ENCODE measurements at regions not wholly inside any gene's neighbourhood (a gene's known extent, or its start where the extent isn't known, plus 50 kb on each side); places are given as distances from the start of the nearest gene placed in this dataset.

- DNase-seq (ENCODE audit: low spot score), result no peak
Observed at GRCh38 chr2:137729305-137729704, 235.0 kb upstream of the HNMT start.

- no peak for DNase-seq (ENCODE audit: low spot score)
Observed at GRCh38 chr2:137737559-137737958, 226.7 kb upstream of the HNMT start.

DNA sequence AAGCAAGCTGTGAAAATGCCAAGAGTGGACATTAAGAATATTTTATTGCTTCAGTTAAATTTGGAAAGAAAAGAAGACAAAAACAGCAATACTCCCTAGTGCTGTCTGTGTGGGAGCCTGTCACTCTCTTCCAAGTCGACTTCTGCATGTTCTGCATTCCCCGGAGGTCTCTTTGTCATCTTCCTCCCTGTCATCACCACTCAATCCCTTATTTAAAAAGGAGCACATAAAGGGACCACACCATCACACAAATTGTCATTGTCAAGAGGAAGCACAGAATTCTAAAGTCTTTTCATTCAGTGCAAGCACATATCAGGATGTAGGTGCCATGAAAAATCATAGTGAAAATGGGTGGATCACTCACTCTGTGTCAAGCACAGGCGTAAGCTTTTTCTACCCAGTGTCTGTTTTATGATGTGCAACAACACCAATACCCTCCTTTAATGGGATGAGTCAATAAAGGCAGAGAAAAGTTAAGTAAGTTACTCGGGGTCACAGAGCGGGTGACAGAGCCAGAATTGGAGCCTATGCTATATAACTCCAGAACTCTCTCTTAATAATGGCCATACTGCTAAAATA is 222.4 kb upstream of the HNMT start:
- no peak for DNase-seq (ENCODE audit: low spot score)

DNA sequence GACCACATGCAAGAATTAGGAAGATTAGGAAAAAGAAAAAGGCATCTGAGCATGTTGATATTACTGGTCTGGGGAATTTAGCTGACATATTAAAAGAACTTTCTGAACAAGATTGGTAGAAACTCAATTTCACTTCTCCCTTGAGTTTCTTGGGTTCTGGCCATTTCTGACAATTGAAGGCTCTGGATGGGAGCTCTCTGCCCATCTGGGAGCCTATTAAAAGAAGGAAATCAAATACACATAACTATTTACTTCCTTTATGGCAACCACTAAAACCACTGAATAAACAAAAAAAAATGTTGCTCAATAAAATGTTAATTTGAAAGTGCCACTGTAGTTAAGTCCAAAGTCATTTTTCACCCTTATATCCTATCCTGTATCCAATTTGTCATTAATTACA is 216.8 kb upstream of the HNMT start:
- DNase-seq (ENCODE audit: low spot score), result no peak

DNA sequence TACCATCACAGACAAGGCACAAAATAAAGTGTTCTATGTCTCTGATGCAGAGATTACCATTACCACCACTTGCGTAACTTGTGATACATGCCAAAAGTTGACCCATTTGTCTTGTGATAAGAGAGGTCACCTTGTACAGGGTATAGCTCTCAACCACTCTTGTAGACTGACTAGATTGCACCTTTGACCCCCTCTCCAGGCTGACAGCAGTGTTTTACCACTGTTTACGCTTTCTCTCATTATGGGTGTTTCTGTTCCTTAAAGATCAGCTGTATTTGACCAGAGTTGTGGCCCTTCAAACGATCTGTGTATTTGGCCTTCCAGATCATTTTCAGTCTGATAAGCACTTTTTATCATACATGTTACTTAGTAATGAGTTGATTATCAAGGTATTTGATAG is 215.7 kb upstream of the HNMT start:
- no peak for DNase-seq (ENCODE audit: low spot score)

GRCh38 chr2:137764646-137765045 is 199.6 kb upstream of the HNMT start:
- no peak for DNase-seq (ENCODE audit: low spot score)

DNA sequence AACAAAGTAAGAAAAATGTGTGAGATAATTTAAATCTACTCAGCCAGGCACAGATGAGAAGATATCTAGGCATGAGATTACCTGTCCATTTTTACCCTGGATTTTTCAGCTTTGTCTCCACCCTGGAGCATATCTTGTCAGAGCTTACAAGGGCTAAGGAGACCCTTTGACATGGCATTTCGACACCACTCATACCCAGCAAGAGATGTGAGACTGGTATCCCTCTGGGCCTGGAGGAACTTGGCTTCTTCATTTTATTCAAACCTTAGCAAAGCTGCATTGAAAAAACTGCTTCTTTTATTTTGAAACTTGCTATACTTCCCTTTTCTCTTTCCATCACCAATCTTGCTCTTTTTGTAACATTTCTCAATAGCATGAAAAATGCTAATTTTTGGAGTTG is 194.9 kb upstream of the HNMT start:
- DNase-seq (ENCODE audit: low spot score), result no peak

- DNase-seq (ENCODE audit: low spot score), result no peak
Observed at GRCh38 chr2:137770166-137770565, 194.1 kb upstream of the HNMT start.

DNA sequence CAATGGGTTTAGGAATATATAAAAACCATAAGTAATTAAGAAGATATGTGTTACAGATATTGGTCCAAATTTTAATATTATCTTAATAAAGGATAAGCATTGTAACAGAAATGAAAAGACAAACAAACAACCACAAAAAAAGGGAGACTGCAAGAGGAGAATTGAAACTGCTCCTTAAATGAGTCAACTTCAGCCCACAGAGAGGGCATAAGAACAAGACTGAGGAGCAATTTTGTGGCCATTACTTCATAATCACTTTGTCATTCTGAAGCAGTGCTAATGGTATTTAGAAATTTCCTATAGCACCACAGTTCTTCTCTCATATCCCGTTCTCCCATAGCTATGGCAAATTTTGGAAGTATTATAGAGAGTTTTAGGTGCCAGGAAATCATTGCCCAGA is 193.2 kb upstream of the HNMT start:
- DNase-seq (ENCODE audit: low spot score), result no peak

GRCh38 chr2:137772451-137772850 is 191.8 kb upstream of the HNMT start:
- no peak for DNase-seq (ENCODE audit: low spot score)

GRCh38 chr2:137775529-137775928 is 188.7 kb upstream of the HNMT start:
- no peak for DNase-seq (ENCODE audit: low spot score)

DNA sequence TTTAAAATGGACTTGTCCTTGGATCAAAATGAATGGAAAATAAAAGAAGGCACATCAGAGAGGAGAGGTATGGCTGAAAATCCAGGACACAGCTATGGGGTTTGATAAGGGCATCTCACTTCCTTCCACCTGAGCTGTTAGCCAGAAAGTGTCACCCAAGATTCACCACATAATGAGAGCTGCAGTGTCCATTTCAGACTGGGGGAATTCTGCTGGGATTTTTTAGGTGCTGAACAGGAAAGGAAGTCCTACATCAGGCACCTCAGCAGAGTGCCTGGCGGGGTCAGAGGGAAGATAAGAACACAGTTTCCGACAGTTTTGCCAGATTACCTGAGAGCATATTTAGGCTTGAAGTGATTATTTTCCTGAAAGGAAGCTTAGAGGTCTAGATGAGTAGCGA is 187.6 kb upstream of the HNMT start:
- no peak for DNase-seq (ENCODE audit: low spot score)

GRCh38 chr2:137797641-137798040 is 166.6 kb upstream of the HNMT start:
- DNase-seq (ENCODE audit: low spot score), result no peak

DNA sequence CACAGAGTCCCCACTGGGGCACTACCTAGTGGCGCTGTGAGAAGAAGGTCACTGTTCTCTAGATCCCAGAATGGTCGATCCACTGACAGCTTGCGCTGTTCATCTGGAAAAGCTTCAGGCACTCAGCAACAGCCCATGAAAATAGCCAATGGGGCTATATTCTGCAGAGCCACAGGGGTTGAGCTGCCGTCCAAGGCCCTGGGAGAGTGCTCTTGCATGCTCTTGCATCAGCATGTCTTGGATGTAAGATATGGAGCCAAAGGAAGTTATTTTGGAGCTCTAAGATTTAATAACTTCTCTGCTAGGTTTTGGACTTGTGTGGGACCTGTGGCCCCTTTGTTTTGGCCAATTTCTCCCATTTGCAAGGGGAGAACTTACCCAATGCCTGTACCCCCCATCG is 164.7 kb upstream of the HNMT start:
- DNase-seq (ENCODE audit: low spot score), result no peak

DNA sequence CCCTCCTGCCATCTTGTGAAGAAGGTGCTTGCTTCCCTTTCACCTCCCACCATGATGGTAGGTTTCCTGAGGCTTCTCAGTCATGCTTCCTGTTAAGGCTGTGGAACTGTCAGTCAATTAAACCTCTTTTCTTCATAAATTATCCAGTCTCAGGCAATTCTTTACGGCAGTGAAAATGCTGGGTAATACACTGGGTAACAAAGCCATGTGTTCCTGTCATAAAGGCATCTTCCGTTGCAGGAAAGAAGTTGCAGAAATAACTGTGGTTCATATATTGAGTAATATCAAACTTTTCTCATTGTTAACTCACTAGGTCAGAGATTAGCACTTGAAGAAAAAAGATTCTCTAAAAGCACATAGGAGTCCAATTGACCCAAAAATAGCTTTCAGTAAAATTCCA is 163.9 kb upstream of the HNMT start:
- DNase-seq (ENCODE audit: low spot score), result no peak

DNA sequence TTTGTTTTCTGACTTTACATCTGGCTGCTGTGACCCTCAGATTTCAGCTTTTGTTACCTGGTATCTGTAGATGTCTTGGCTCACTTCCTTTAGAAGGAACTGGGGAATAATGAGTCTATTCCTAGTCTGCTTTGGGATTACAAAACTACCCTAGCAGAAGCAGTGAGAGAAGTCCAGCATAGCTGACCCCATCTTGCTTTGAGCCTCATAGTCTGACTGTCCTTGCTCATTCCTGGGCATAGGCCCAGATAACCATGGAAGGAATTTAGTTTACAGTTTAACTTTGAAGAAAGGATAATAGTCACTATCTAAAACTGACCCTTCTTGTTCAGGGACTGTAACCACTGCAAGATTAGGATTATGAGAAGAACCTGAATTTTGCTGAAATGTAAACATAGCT is 163.0 kb upstream of the HNMT start:
- no peak for DNase-seq (ENCODE audit: low spot score)

DNA sequence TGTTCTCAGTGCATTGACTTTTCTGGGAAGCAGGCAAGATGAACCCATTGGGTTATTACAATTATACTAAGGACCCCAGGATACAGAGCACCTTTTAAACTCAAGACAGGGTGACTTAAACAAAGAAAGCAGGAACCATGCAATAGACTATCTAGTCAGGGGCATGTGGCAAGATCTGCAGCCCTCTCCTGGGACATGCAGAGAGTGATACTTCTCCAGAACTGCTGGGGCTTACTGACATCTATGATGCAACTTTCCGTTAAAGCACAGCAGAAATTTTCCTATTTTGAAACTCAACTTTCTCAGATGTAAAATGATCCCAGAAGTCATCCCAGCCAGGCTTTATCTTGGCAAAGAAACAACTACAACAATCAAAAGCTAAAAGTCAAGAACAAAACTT is 162.2 kb upstream of the HNMT start:
- no peak for DNase-seq (ENCODE audit: low spot score)

GRCh38 chr2:137806068-137806805 is 158.0 kb upstream of the HNMT start:
- no peak for DNase-seq (ENCODE audit: low spot score)

- DNase-seq (ENCODE audit: low spot score), result no peak
Observed at GRCh38 chr2:137809252-137809651, 155.0 kb upstream of the HNMT start.

DNA sequence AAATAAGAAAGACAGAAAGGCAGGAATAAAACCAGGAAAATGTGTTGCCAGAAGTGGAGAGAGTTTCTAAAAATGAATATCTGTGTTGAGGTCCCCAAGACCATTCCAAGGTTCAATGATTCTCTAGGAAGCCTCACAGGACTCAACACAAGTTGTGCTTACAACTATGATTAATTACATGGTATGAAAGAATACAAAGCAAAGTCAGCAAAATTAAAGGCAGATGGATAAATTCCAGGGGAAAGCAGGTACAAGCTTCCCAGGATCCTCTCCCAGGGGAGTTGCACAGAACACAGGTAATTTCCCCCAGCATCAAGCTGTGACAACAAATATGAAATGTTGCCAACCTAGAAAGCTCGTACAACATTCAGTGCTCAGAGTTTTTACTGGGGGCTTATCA is 154.4 kb upstream of the HNMT start:
- DNase-seq (ENCODE audit: low spot score), result no peak

- no peak for DNase-seq (ENCODE audit: low spot score)
Observed at GRCh38 chr2:137812517-137812916, 151.8 kb upstream of the HNMT start.

DNA sequence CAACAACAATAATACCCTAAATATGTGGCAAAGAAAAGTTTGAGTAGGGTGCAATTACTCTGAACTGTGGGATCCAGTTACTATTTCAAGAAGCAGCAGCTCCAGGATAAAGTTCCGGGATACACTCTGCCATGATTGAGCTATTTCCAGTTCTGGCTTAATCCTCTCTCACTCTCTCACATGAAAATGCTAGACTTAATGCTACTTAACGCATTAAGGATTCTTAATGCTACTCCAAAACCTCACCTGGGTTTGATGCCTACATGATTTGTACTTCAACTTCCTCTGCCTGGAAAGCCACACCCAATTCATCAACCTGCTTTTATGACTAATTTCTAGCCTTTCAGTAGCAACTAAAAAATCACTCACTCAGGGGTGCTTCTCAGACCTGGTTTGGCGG is 151.1 kb upstream of the HNMT start:
- no peak for DNase-seq (ENCODE audit: low spot score)

- DNase-seq (ENCODE audit: low spot score), result no peak
Observed at GRCh38 chr2:137817058-137817457, 147.2 kb upstream of the HNMT start.

- DNase-seq (ENCODE audit: low spot score), result no peak
Observed at GRCh38 chr2:137823196-137823595, 141.1 kb upstream of the HNMT start.

Data from SW480 (cell line).